H1 (cell line): ENCODE measurements at regions not wholly inside any gene's neighbourhood (a gene's known extent, or its start where the extent isn't known, plus 50 kb on each side); places are given as distances from the start of the nearest gene placed in this dataset.

Experiments
- CTCF ChIP-seq, 3 experiments: IDR thresholded peaks; 1 replicate in 2 of 3; 2 replicates in 1 of 3; pipeline versions ENCODE4 v1.5.1 to v1.6.1; 2011; ENCODE audit warnings: low read length in 3 of 3, mild to moderate bottlenecking in 3 of 3, inconsistent platforms in 2 of 3, low read depth in 1 of 3, moderate library complexity in 1 of 3; ENCODE audit not compliant: insufficient read depth in 1 of 3; ENCODE audit errors: control extremely low read depth in 1 of 3
- POLR2A ChIP-seq, 2 experiments: IDR thresholded peaks; 1 replicate in 1 of 2; 2 replicates in 1 of 2; pipeline ENCODE4 v1.6.1; 2011; ENCODE audit warnings: low read depth in 2 of 2, low read length in 2 of 2, mild to moderate bottlenecking in 2 of 2; ENCODE audit errors: control extremely low read depth in 1 of 2
- RAD21 ChIP-seq, 2 experiments: IDR thresholded peaks in 1 of 2; conservative IDR thresholded peaks in 1 of 2; 2 replicates each; pipeline ENCODE4 v1.6.1; 2011; ENCODE audit warnings: low read depth in 2 of 2, low read length in 2 of 2, improper control_type of control experiment in 1 of 2, inconsistent platforms in 1 of 2, mild to moderate bottlenecking in 1 of 2, moderate library complexity in 1 of 2
- SIN3A ChIP-seq, 2 experiments: IDR thresholded peaks in 1 of 2; conservative IDR thresholded peaks in 1 of 2; 2 replicates each; pipeline ENCODE4 v1.6.1; 2011 to 2012; ENCODE audit warnings: low read length in 2 of 2, improper control_type of control experiment in 1 of 2, low read depth in 1 of 2, mild to moderate bottlenecking in 1 of 2
- ZNF274 ChIP-seq: IDR thresholded peaks from 2 replicates; pipeline ENCODE4 v1.7.0; 2012; ENCODE audit warnings: low read length, borderline replicate concordance; ENCODE audit errors: extremely low read depth

DNA sequence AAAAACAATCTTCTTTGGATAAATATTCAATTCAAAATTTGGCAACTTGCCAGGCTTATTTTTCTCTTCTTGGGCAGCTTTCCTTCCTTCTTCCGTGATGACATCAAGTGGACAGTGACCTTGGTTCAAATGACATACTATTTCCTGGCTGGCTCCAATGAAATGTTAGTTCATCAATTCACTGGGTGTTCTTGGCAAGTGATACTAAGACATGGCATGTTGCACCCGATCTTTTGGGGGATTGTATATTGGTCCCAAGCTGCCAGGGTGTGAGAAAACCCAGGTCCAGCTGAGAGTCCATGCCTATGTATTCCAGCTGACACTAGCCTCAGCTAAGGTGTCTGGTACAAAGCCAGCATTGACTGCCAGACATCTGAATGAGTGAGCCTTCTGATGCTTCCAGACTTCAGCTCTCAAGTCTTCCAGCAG is 252.9 kb downstream of the MAT2B start:
- TF ChIP-seq CTCF (IDR thresholded peaks at IDR 0.05; ENCODE audit: control extremely low read depth in 1 of 3, insufficient read depth in 1 of 3, low read depth in 1 of 3, low read length in 3 of 3) (no peak), RAD21 (IDR thresholded peaks at IDR 0.05 in 1 of 2, conservative IDR thresholded peaks at IDR 0.05 in 1 of 2; ENCODE audit: low read depth in 2 of 2, low read length in 2 of 2) (no peak), ZNF274 (no peak), SIN3A (conservative IDR thresholded peaks at IDR 0.05 in 1 of 2, IDR thresholded peaks at IDR 0.05 in 1 of 2; ENCODE audit: low read depth in 1 of 2, low read length in 2 of 2) (no peak), POLR2A (IDR thresholded peaks at IDR 0.05; ENCODE audit: control extremely low read depth in 1 of 2, low read depth in 2 of 2, low read length in 2 of 2) (no peak)
